Stimulated activated CD4-positive, alpha-beta T cell treated with anti-CD3 and anti-CD28 coated beads, Interleukin-4, amount 100 ng/mL, for 1 hour (primary cell): ENCODE measurements at regions not wholly inside any gene's neighbourhood (a gene's known extent, or its start where the extent isn't known, plus 50 kb on each side); places are given as distances from the start of the nearest gene placed in this dataset.

Source experiments
- DNase-seq: peaks from one replicate; pipeline ENCODE4 v3.0.0-alpha.2; 2020

GRCh38 chr4:106423791-106424190 lies 55.2 kb upstream of the GIMD1 start:
- no peak for DNase-seq

GRCh38 chr4:106422766-106423165 lies 54.2 kb upstream of the GIMD1 start:
- DNase-seq: no peak

GRCh38 chr4:106421441-106422296 lies 53.1 kb upstream of the GIMD1 start:
- DNase-seq: no peak

GRCh38 chr4:106418444-106418843 lies 49.9 kb upstream of the GIMD1 start:
- no peak for DNase-seq
